ENCODE measurements at regions not wholly inside any gene's neighbourhood (a gene's known extent, or its start where the extent isn't known, plus 50 kb on each side); places are given as distances from the start of the nearest gene placed in this dataset.

- TF ChIP-seq CTCF (IDR thresholded peaks at IDR 0.05) = no peak
- TF ChIP-seq GABPB1 (CRISPR knock-in tag; IDR thresholded peaks at IDR 0.05) = no peak
- no peak for TF ChIP-seq NR1H2 (CRISPR knock-in tag; IDR thresholded peaks at IDR 0.05)
- TF ChIP-seq CREB1 (CRISPR knock-in tag; IDR thresholded peaks at IDR 0.05) = no peak
- no peak for TF ChIP-seq TEAD4 (CRISPR knock-in tag; IDR thresholded peaks at IDR 0.05)
- no peak for TF ChIP-seq GTF2I (CRISPR knock-in tag; conservative IDR thresholded peaks at IDR 0.05)
- TF ChIP-seq SP1 (CRISPR knock-in tag; conservative IDR thresholded peaks at IDR 0.05) = no peak
- TF ChIP-seq ZNF121 (CRISPR knock-in tag; IDR thresholded peaks at IDR 0.05) = no peak
- TF ChIP-seq FOXK1 (CRISPR knock-in tag; IDR thresholded peaks at IDR 0.05) = no peak
- TF ChIP-seq NFYB (CRISPR knock-in tag; conservative IDR thresholded peaks at IDR 0.05; ENCODE audit: low read depth) = no peak
- TF ChIP-seq FOXJ3 (CRISPR knock-in tag; IDR thresholded peaks at IDR 0.05; ENCODE audit: borderline replicate concordance) = no peak
Measured at GRCh38 chr1:113231866-113232265, 158.4 kb upstream of the MAGI3 start.

Data from WTC11 (cell line).